ENCODE measurements at regions not wholly inside any gene's neighbourhood (a gene's known extent, or its start where the extent isn't known, plus 50 kb on each side); places are given as distances from the start of the nearest gene placed in this dataset.

GRCh38 chr15:93235269-93235668, 146.3 kb upstream of the RGMA start:
- no peak overlapping the region for H3K4me3 ChIP-seq (ENCODE audit: low read length)
- peaks cover 2% of the 10 kb centered on the region for H3K4me1 ChIP-seq (ENCODE audit: control insufficient read depth, low read depth, low read length)
- no CpG with 5 or more reads among the region's 5 CpGs for WGBS (ENCODE audit: extremely low coverage, insufficient coverage, low lambda C conversion rate)
- H3K4ac ChIP-seq (ENCODE audit: low read depth, low read length): no peak overlapping the region
- no peak overlapping the region for H2AK5ac ChIP-seq (ENCODE audit: low read length)
- H3K4me2 ChIP-seq (ENCODE audit: low read length): no peak overlapping the region
- H3K79me2 ChIP-seq (ENCODE audit: control insufficient read depth, insufficient read depth, low read length): no peaks in the 10 kb centered on the region
- H3K56ac ChIP-seq (ENCODE audit: low read length): no peak overlapping the region
- no peak overlapping the region for H2BK5ac ChIP-seq (ENCODE audit: low read length)
- no peak overlapping the region for H2BK120ac ChIP-seq (ENCODE audit: low read depth, low read length)
- H3K79me1 ChIP-seq (ENCODE audit: low read length): no peaks in the 10 kb centered on the region
- no peak overlapping the region for H3K27ac ChIP-seq (ENCODE audit: low read depth, low read length)
- no peak overlapping the region for H3K18ac ChIP-seq (ENCODE audit: low read length)
- no peak overlapping the region for H3K23ac ChIP-seq (ENCODE audit: low read length)
- peak; percentile 16 for DNase-seq
- no peak overlapping the region for H3K9ac ChIP-seq (ENCODE audit: low read length)
- H4K8ac ChIP-seq (ENCODE audit: low read depth, low read length): no peak overlapping the region
- H3K27me3 ChIP-seq (ENCODE audit: insufficient read depth, low read length, poor library complexity): no peaks in the 10 kb centered on the region
- no peak overlapping the region for H2BK15ac ChIP-seq (replicated peaks; ENCODE audit: low read depth)
- H3K36me3 ChIP-seq (ENCODE audit: control insufficient read depth, insufficient read depth, low read length): no peaks in the 10 kb centered on the region
- H4K5ac ChIP-seq (ENCODE audit: low read length): no peak overlapping the region

GRCh38 chr15:93233710-93234109, 144.7 kb upstream of the RGMA start:
- H4K8ac ChIP-seq (ENCODE audit: low read depth, low read length): no peak overlapping the region
- no peak overlapping the region for H3K56ac ChIP-seq (ENCODE audit: low read length)
- H3K18ac ChIP-seq (ENCODE audit: low read length): no peak overlapping the region
- no peak overlapping the region for H2BK120ac ChIP-seq (ENCODE audit: low read depth, low read length)
- no peak overlapping the region for H3K4me2 ChIP-seq (ENCODE audit: low read length)
- no peak overlapping the region for H3K27ac ChIP-seq (ENCODE audit: low read depth, low read length)
- H3K79me2 ChIP-seq (ENCODE audit: control insufficient read depth, insufficient read depth, low read length): no peaks in the 10 kb centered on the region
- no peak for DNase-seq
- H2AK5ac ChIP-seq (ENCODE audit: low read length): no peak overlapping the region
- H3K4me1 ChIP-seq (ENCODE audit: control insufficient read depth, low read depth, low read length): peaks cover 2% of the 10 kb centered on the region
- no peak overlapping the region for H3K4me3 ChIP-seq (ENCODE audit: low read length)
- no peak overlapping the region for H3K23ac ChIP-seq (ENCODE audit: low read length)
- WGBS (ENCODE audit: extremely low coverage, insufficient coverage, low lambda C conversion rate): no CpG with 5 or more reads among the region's 4 CpGs
- H3K79me1 ChIP-seq (ENCODE audit: low read length): no peaks in the 10 kb centered on the region
- no peaks in the 10 kb centered on the region for H3K27me3 ChIP-seq (ENCODE audit: insufficient read depth, low read length, poor library complexity)
- no peak overlapping the region for H4K5ac ChIP-seq (ENCODE audit: low read length)
- no peak overlapping the region for H2BK5ac ChIP-seq (ENCODE audit: low read length)
- H3K36me3 ChIP-seq (ENCODE audit: control insufficient read depth, insufficient read depth, low read length): no peaks in the 10 kb centered on the region
- H3K4ac ChIP-seq (ENCODE audit: low read depth, low read length): no peak overlapping the region
- H2BK15ac ChIP-seq (replicated peaks; ENCODE audit: low read depth): no peak overlapping the region
- no peak overlapping the region for H3K9ac ChIP-seq (ENCODE audit: low read length)

- DNase-seq: no peak
- H3K18ac ChIP-seq (ENCODE audit: low read length): no peak overlapping the region
- H4K8ac ChIP-seq (ENCODE audit: low read depth, low read length): no peak overlapping the region
- H3K4me2 ChIP-seq (ENCODE audit: low read length): no peak overlapping the region
- H2AK5ac ChIP-seq (ENCODE audit: low read length): no peak overlapping the region
- H2BK5ac ChIP-seq (ENCODE audit: low read length): no peak overlapping the region
- no peak overlapping the region for H2BK120ac ChIP-seq (ENCODE audit: low read depth, low read length)
- no peak overlapping the region for H3K4ac ChIP-seq (ENCODE audit: low read depth, low read length)
- no peaks in the 10 kb centered on the region for H3K79me2 ChIP-seq (ENCODE audit: control insufficient read depth, insufficient read depth, low read length)
- no peak overlapping the region for H3K23ac ChIP-seq (ENCODE audit: low read length)
- H3K27me3 ChIP-seq (ENCODE audit: insufficient read depth, low read length, poor library complexity): no peaks in the 10 kb centered on the region
- H3K27ac ChIP-seq (ENCODE audit: low read depth, low read length): no peak overlapping the region
- no peaks in the 10 kb centered on the region for H3K79me1 ChIP-seq (ENCODE audit: low read length)
- H3K4me3 ChIP-seq (ENCODE audit: low read length): no peak overlapping the region
- no peak overlapping the region for H3K9ac ChIP-seq (ENCODE audit: low read length)
- no peaks in the 10 kb centered on the region for H3K36me3 ChIP-seq (ENCODE audit: control insufficient read depth, insufficient read depth, low read length)
- no peak overlapping the region for H4K5ac ChIP-seq (ENCODE audit: low read length)
- H3K56ac ChIP-seq (ENCODE audit: low read length): no peak overlapping the region
- peaks cover 2% of the 10 kb centered on the region for H3K4me1 ChIP-seq (ENCODE audit: control insufficient read depth, low read depth, low read length)
- no peak overlapping the region for H2BK15ac ChIP-seq (replicated peaks; ENCODE audit: low read depth)
- no CpG with 5 or more reads among the region's 8 CpGs for WGBS (ENCODE audit: extremely low coverage, insufficient coverage, low lambda C conversion rate)
These were observed 143.8 kb upstream of the RGMA start for GRCh38 chr15:93232845-93233244.

- Histone ChIP-seq H3K79me2 (ENCODE audit: control insufficient read depth, insufficient read depth, low read length) (no peaks in the 10 kb centered on the region), H3K4me2 (ENCODE audit: low read length) (no peak overlapping the region), H4K8ac (ENCODE audit: low read depth, low read length) (no peak overlapping the region), H2BK15ac (replicated peaks; ENCODE audit: low read depth) (no peak overlapping the region), H2BK5ac (ENCODE audit: low read length) (no peak overlapping the region), H3K4ac (ENCODE audit: low read depth, low read length) (no peak overlapping the region), H2AK5ac (ENCODE audit: low read length) (no peak overlapping the region), H3K9ac (ENCODE audit: low read length) (no peak overlapping the region), H2BK120ac (ENCODE audit: low read depth, low read length) (no peak overlapping the region), H3K23ac (ENCODE audit: low read length) (no peak overlapping the region), H4K5ac (ENCODE audit: low read length) (no peak overlapping the region), H3K79me1 (ENCODE audit: low read length) (no peaks in the 10 kb centered on the region), H3K36me3 (ENCODE audit: control insufficient read depth, insufficient read depth, low read length) (no peaks in the 10 kb centered on the region), H3K56ac (ENCODE audit: low read length) (no peak overlapping the region), H3K27ac (ENCODE audit: low read depth, low read length) (no peak overlapping the region), H3K18ac (ENCODE audit: low read length) (no peak overlapping the region), H3K4me3 (ENCODE audit: low read length) (no peak overlapping the region), H3K4me1 (ENCODE audit: control insufficient read depth, low read depth, low read length) (peaks cover 2% of the 10 kb centered on the region), H3K27me3 (ENCODE audit: insufficient read depth, low read length, poor library complexity) (no peaks in the 10 kb centered on the region)
- no CpG with 5 or more reads among the region's 6 CpGs for WGBS (ENCODE audit: extremely low coverage, insufficient coverage, low lambda C conversion rate)
- no peak for DNase-seq
These were observed 143.0 kb upstream of the RGMA start for GRCh38 chr15:93231994-93232393.

- peak overlapping the region; percentile 38 for H3K56ac ChIP-seq (ENCODE audit: low read length)
- no peak overlapping the region for H4K8ac ChIP-seq (ENCODE audit: low read depth, low read length)
- no peak overlapping the region for H3K4me3 ChIP-seq (ENCODE audit: low read length)
- H3K27me3 ChIP-seq (ENCODE audit: insufficient read depth, low read length, poor library complexity): no peaks in the 10 kb centered on the region
- H3K23ac ChIP-seq (ENCODE audit: low read length): no peak overlapping the region
- no peak overlapping the region for H4K5ac ChIP-seq (ENCODE audit: low read length)
- H3K79me2 ChIP-seq (ENCODE audit: control insufficient read depth, insufficient read depth, low read length): no peaks in the 10 kb centered on the region
- no peak overlapping the region for H2AK5ac ChIP-seq (ENCODE audit: low read length)
- WGBS (ENCODE audit: extremely low coverage, insufficient coverage, low lambda C conversion rate): no CpG with 5 or more reads among the region's 2 CpGs
- peak; percentile 29 for DNase-seq
- H3K79me1 ChIP-seq (ENCODE audit: low read length): no peaks in the 10 kb centered on the region
- no peaks in the 10 kb centered on the region for H3K36me3 ChIP-seq (ENCODE audit: control insufficient read depth, insufficient read depth, low read length)
- H3K4ac ChIP-seq (ENCODE audit: low read depth, low read length): no peak overlapping the region
- H3K18ac ChIP-seq (ENCODE audit: low read length): no peak overlapping the region
- H3K27ac ChIP-seq (ENCODE audit: low read depth, low read length): no peak overlapping the region
- H2BK5ac ChIP-seq (ENCODE audit: low read length): no peak overlapping the region
- H2BK120ac ChIP-seq (ENCODE audit: low read depth, low read length): no peak overlapping the region
- H3K4me2 ChIP-seq (ENCODE audit: low read length): no peak overlapping the region
- no peak overlapping the region for H3K9ac ChIP-seq (ENCODE audit: low read length)
- H3K4me1 ChIP-seq (ENCODE audit: control insufficient read depth, low read depth, low read length): peaks cover 2% of the 10 kb centered on the region
- no peak overlapping the region for H2BK15ac ChIP-seq (replicated peaks; ENCODE audit: low read depth)
These were observed 142.4 kb upstream of the RGMA start for GRCh38 chr15:93231261-93231925.

GRCh38 chr15:93228546-93228945, 139.5 kb upstream of the RGMA start:
- no peak overlapping the region for H4K8ac ChIP-seq (ENCODE audit: low read depth, low read length)
- WGBS (ENCODE audit: extremely low coverage, insufficient coverage, low lambda C conversion rate): no CpG with 5 or more reads among the region's 3 CpGs
- H3K9ac ChIP-seq (ENCODE audit: low read length): no peak overlapping the region
- no peak overlapping the region for H3K4me2 ChIP-seq (ENCODE audit: low read length)
- no peak overlapping the region for H3K4ac ChIP-seq (ENCODE audit: low read depth, low read length)
- H3K79me1 ChIP-seq (ENCODE audit: low read length): no peaks in the 10 kb centered on the region
- no peak overlapping the region for H2BK120ac ChIP-seq (ENCODE audit: low read depth, low read length)
- peaks cover 2% of the 10 kb centered on the region for H3K4me1 ChIP-seq (ENCODE audit: control insufficient read depth, low read depth, low read length)
- no peak overlapping the region for H3K27ac ChIP-seq (ENCODE audit: low read depth, low read length)
- H3K4me3 ChIP-seq (ENCODE audit: low read length): no peak overlapping the region
- no peak overlapping the region for H2BK15ac ChIP-seq (replicated peaks; ENCODE audit: low read depth)
- no peak overlapping the region for H2AK5ac ChIP-seq (ENCODE audit: low read length)
- no peak overlapping the region for H3K56ac ChIP-seq (ENCODE audit: low read length)
- no peak overlapping the region for H4K5ac ChIP-seq (ENCODE audit: low read length)
- H3K79me2 ChIP-seq (ENCODE audit: control insufficient read depth, insufficient read depth, low read length): no peaks in the 10 kb centered on the region
- no peak for DNase-seq
- no peak overlapping the region for H2BK5ac ChIP-seq (ENCODE audit: low read length)
- H3K23ac ChIP-seq (ENCODE audit: low read length): no peak overlapping the region
- H3K27me3 ChIP-seq (ENCODE audit: insufficient read depth, low read length, poor library complexity): no peaks in the 10 kb centered on the region
- H3K18ac ChIP-seq (ENCODE audit: low read length): no peak overlapping the region
- H3K36me3 ChIP-seq (ENCODE audit: control insufficient read depth, insufficient read depth, low read length): no peaks in the 10 kb centered on the region
